GM19372 (cell line): ENCODE measurements at regions not wholly inside any gene's neighbourhood (a gene's known extent, or its start where the extent isn't known, plus 50 kb on each side); places are given as distances from the start of the nearest gene placed in this dataset.

Source experiments
- ATAC-seq: cut with Tn5 transposase; IDR thresholded peaks from one replicate; pipeline ENCODE4 v1.9.1; 2021; ENCODE audit warnings: mild to moderate bottlenecking, low read depth, moderate library complexity; ENCODE audit not compliant: unreplicated experiment

GRCh38 chr1:59133997-59134396 lies 162.9 kb upstream of the FGGY start:
- no peak for ATAC-seq

DNA sequence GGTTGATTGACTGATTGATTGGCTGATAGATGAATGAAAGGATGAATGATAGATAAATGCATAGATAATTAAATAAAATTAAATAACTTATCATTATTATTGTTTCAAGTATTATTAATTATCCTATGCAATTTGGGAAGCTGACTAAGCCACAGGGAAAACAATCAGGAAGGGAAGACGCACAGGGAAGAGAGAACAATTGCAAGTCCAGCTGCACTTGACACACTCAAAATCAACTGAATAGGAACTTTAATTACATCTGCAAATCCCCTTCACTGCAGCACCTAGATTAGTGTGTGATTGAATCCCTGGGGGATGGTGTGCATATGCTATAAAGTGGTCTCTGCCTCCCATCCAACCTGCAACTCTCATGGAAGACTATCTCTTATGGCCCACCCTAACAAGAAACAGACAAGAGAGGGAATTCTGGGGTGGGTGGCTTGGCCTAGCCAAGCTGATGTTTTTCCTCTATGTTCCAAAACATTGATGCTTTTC lies 161.1 kb upstream of the FGGY start:
- no peak for ATAC-seq

GRCh38 chr1:59136541-59137275 lies 160.2 kb upstream of the FGGY start:
- ATAC-seq, result no peak

GRCh38 chr1:59137276-59137615 lies 159.6 kb upstream of the FGGY start:
- ATAC-seq, result no peak

GRCh38 chr1:59137968-59138367 lies 158.9 kb upstream of the FGGY start:
- no peak for ATAC-seq

DNA sequence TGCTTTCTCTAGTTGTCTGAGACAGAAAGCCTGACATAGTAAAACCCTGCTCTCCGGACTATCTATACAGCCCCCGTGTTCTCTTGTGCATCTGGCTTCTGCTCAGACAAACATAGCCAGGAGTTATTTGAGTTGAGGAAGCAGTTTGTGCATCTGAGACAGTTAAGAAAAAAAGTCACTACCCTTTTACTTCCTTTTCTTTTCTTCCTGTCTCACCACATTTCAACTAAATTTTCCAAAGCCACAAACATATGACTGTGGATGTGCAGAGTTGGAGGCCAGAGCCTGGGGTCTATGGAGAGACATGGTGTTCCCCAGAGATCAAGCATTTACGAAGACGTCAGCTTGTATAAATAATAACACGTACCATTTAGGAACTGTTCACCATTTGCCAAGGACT lies 158.5 kb upstream of the FGGY start:
- ATAC-seq, result no peak

DNA sequence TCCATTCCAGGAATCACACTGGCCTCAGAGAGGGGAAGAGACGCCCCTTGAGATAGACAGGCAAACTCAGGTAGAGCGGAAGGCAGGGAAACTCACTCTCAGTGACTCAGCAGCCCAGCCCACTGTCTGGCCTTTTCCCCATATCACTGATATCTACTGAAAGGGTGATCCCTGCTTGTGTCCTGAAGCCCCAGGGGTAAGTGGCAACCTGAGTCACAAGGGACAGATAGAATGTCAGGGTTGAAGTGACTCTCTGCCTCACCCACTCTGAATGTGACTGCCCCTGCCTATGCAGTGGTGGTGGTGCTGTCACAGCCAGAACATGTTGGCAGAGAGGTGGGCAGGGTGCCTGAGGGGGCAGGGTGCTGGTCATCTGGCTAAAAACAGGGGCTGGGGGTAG lies 157.5 kb upstream of the FGGY start:
- ATAC-seq, result no peak

DNA sequence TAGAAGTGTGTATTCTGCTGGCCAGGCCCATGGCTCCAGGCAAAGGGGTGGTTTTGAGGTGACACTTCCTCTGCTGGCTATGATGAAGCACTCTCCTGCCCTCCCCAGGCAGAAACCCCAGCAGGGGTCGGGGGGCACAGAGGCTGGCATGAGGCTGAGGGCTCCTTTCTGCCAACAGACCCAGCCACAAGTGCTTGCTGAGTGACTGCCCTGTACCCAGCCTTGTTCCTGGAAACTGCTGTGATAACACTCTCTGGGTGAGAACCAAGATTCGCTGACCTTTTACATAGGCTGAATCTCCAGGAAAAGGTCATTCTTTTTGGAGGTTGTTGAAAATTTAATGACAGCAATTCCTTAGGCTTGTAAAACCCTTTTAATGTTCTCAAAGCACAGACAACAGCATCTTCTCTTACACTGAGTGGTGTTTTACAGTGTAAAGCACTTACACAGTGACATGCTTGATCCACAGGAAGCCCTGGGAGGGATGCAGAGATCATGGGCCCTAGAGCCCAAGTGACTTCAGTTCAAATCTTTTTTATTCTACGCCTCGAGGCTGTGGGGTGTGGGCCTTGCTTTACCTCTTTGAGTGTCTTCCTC lies 155.5 kb upstream of the FGGY start:
- ATAC-seq, result no peak

DNA sequence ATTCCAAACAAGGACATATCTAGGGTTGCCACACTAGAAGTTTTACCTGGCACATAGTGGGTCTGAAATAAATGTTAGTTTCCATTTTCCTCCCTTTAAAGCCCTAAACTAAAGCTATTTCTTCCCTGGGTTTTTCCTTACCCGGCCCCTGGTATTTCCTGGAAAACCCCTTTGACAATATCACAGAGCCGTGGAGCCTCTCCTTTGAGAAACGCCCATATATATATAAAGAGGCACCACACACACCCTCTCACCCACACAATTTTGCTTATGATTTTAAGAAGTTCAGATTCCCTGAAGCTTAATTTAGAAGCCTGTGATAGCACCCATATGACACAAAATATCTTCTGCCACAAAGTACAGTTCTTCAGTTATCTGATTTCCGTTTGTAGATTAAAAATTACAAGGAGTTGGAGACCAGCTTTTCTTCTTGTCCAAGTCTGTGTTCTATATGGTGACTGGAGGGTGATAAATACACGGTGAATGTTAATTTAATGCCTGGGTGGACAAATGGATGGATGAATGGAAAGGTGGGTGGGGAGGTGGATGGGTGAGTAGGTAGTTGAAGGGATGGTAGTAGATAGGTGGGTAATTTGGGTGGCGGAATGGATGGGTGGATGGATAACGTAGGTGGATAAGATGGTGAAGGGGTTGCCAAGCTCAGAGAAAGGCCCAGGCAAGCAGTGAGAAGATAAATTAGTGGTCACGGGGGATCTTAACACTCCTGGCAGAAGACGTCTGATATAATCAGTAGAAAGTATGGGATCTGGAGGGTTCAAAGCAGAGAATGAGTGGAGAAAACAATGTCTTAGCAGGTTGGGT lies 154.4 kb upstream of the FGGY start:
- no peak for ATAC-seq

DNA sequence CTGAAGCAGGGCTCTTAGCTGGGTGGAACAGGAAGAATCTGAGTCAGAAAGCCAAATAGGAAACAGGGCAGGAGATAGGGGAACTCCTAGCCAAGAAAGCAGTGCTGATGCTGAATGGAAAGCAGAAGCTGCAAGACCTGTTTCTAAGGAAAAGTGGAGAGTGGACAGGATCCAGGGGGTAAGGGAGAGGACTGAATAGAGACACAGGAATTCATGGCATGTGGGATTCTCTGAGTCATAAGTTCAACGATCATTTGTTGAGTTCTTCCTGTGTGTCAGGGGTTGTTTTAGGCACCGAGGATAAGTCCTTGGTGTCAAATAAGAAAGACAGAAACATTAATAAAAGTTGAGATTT lies 153.8 kb upstream of the FGGY start:
- no peak for ATAC-seq

DNA sequence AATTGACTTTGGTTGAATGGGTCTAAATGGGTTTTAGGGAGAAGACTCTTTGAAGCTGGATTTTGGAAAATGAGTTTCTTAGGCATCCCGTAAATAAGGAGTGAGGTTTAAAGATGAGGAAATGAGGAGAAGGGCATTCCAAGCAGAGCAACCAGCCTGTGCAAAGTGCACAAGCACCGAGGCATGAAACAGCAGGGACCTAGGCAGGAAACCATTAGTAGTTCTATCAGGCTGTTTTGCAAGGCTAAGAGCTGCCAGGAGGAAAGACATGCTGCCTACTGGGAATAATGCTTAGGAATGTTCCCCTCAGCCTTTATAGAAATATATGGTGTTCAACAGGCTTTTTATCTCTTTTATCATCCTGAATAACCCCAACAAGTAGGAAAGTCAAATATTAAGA lies 153.1 kb upstream of the FGGY start:
- no peak for ATAC-seq

DNA sequence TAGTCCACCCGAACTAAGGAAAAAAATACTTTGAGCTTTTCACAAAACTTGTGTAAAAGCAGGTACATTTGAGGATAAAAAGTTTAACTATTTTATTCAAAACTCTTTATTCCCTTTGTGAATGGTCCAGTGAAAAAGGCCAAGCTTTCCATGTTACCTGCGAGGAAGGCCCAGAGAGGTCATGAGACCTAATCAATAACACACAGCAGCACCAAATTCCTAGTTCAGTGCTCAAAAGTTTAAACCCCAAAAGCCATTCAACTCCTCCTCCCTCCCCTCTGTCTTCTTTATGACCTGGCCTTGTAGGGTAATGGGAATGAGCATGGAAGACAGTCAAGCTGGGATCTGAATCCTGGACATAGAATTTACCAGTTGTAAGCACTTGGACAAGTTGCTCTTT lies 151.9 kb upstream of the FGGY start:
- no peak for ATAC-seq

DNA sequence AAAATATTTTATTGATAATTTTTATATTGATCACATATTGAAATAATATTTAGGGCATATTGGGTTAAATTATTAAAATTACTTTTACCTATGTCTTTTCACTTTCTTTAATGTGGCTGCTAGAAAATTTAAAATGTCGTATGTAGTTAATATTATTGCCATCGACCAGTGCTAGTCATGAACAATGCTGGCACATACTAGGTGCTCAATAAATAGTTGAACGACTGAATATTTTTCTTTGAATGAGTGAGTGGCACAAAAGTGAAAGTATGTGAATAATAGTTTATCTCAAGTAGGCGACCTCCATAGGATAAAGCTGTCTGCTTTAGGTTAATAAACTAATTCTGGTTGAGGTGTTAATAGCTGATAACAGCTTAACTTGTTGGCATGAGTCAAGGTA lies 150.8 kb upstream of the FGGY start:
- ATAC-seq, result no peak

- ATAC-seq, result peak; percentile 57
Observed at GRCh38 chr1:59146651-59147358, 150.1 kb upstream of the FGGY start.

DNA sequence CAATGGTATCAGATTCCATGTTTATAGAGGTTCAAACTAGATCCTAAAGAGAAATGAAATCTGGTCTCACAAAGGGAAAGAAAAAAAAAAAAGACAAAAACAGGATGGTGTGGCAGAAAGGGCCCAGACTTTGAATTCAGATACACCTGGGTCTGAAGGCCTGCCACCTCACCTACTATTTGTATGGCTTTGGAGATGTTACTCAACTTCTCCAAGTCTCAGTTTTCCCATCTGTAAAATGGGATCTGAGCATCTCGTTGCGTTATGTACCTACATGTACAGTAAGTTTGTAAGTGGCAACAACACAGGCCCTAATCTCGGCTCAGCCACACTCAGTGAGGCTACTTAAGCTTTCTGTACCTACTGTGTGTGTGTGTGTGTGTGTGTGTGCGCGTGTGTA lies 147.5 kb upstream of the FGGY start:
- ATAC-seq, result no peak

GRCh38 chr1:59150577-59151386 lies 146.1 kb upstream of the FGGY start:
- peak; percentile 56 for ATAC-seq

- no peak for ATAC-seq
Observed at GRCh38 chr1:59151387-59151761, 145.5 kb upstream of the FGGY start.

GRCh38 chr1:59151860-59152259 lies 145.0 kb upstream of the FGGY start:
- no peak for ATAC-seq

DNA sequence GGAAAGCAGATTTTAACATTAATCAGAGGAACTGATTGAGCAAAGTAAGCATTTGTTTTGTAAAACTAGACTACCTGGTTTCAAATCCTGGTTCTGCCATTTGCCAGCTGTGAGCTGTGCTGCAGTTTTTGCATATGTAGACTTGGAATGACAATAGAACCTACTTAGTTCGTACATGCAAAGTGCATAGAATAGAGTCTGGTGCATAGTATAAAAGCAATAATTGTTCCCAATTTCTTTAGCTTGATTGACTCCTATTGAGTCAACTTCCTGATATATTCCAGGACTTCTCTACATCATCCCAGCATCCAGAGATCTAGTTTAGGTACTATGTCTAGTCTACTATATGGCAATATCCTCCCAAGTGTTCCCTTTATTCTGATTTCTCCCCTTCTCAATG lies 144.4 kb upstream of the FGGY start:
- no peak for ATAC-seq

DNA sequence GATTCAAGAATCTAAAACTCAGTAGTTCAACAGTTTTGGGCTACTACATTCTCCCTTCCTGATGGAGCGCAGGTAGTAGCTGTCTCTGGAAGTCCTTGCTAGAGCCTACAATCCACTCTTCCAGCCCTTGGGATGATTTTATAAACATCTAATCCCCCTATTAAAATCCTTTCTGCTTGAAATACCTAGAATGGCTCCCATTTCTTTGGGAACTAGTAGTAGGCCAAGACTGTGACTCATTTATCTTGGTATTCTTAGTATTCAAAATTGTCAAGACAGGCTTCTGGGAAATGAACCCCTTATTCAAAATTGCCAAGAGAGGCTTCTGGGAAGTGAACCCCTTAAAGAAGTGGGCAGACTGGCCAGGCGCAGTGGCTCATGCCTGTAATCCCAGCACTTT lies 142.5 kb upstream of the FGGY start:
- ATAC-seq, result no peak
